HFF-Myc (cell line): ENCODE measurements at regions not wholly inside any gene's neighbourhood (a gene's known extent, or its start where the extent isn't known, plus 50 kb on each side); places are given as distances from the start of the nearest gene placed in this dataset.
"Not testable (repeated sequence)": the region's sequence is repeated elsewhere in the genome, so short reads cannot be mapped to it uniquely, and the experiment has no call there.

ENCODE experiments used
- DNase-seq: peaks from one replicate; pipeline ENCODE4 v3.0.0-alpha.2; 2011; ENCODE audit warnings: low read depth; ENCODE audit errors: extremely low read depth
- H3K4me3 ChIP-seq: replicated peaks from 2 replicates; pipeline ENCODE4 v1.5.1; 2011; ENCODE audit warnings: low read depth, mild to moderate bottlenecking, control low read depth, low read length
- TF ChIP-seq, protein P1 (sequence below): IDR thresholded peaks from 2 replicates; pipeline ENCODE4 v1.5.1; 2012; ENCODE audit warnings: mild to moderate bottlenecking, low read depth, low read length, control low read depth; ENCODE audit errors: missing control alignments

DNA sequence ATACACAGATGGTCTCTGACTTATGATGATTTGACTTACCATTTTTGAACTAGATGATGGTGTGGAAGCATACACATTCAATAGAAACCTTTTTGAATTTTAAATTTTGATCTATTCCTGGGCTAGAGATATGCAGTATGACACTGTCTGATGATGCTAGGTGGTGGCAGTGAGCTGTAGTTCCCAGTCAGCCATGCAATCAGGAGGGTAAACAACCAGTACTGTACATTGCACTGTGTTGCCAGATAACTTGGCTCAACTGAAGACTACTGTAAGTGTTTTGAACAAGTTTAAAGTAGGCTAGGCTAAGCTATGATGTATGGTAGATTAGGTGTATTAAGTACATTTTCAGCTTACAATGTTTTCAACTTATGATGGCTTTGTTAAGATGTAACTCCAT, 859.1 kb upstream of the ARRDC3 start:
- H3K4me3 ChIP-seq = no peak overlapping the region
- DNase-seq = no peak
- TF ChIP-seq, protein P1, sequence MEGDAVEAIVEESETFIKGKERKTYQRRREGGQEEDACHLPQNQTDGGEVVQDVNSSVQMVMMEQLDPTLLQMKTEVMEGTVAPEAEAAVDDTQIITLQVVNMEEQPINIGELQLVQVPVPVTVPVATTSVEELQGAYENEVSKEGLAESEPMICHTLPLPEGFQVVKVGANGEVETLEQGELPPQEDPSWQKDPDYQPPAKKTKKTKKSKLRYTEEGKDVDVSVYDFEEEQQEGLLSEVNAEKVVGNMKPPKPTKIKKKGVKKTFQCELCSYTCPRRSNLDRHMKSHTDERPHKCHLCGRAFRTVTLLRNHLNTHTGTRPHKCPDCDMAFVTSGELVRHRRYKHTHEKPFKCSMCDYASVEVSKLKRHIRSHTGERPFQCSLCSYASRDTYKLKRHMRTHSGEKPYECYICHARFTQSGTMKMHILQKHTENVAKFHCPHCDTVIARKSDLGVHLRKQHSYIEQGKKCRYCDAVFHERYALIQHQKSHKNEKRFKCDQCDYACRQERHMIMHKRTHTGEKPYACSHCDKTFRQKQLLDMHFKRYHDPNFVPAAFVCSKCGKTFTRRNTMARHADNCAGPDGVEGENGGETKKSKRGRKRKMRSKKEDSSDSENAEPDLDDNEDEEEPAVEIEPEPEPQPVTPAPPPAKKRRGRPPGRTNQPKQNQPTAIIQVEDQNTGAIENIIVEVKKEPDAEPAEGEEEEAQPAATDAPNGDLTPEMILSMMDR = no peak

DNA sequence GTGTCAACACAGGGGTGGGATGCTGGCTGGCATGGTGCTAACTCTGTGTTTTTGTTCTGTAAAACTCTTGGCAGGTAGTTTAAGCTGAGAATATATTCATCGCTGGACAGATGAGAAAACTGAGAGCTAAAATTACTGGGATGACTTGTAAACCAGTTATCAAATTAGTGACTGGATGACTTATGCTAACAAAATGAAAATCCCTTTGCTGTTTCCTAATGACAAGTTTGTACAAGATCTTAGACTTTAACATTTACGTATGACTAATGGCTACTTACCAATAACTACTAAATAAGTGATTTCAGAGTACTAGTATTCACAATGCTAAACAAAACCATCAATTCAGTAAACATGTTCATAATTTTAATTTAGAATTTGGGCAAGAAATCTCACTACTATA, 854.8 kb upstream of the ARRDC3 start:
- TF ChIP-seq, protein P1 = no peak

DNA sequence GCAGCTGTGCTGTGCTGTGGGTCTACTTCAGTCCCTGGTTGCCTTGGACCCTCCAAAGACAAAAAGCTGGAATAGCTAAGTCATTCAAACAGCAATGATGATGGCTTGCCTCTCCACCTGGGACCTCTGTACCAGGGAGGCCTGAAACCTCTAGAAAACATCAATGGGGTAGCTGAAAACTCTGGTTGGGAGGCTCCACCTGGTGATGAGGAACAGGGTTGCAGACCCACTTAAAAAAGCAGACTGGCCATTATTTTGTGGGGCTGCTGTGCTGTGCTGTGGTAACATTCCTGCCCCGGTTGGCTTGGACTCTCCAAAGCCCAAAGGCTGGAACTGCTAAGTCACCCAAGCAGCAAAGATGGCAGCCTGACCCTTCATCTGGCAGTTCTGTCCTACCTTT, 839.3 kb upstream of the ARRDC3 start:
- no peak for DNase-seq
- TF ChIP-seq, protein P1 = no peak
- H3K4me3 ChIP-seq = no peak overlapping the region

More for the DNA sequence above, 854.8 kb upstream of the ARRDC3 start:
- H3K4me3 ChIP-seq = no peak overlapping the region
- no peak for DNase-seq

DNA sequence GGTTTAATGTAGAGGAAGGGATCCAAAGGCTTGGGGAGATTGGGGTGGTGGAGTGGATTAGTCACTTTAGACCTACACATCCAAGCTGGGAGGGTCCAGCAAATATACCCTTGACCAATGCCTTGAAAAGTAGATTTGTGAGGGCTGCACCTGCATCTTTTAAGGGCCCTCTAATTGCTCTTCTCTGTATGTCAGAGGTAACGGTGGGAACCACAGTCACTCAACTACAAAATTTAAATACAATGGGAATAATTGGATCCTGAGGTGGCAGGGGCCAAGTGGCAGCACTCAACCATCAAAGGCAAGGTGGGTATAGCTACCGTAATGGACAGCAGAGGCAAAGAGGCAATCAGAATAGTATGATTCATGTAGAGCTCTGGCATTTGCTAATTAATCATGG, 833.7 kb upstream of the ARRDC3 start:
- H3K4me3 ChIP-seq, DNase-seq: not testable (repeated sequence)

DNA sequence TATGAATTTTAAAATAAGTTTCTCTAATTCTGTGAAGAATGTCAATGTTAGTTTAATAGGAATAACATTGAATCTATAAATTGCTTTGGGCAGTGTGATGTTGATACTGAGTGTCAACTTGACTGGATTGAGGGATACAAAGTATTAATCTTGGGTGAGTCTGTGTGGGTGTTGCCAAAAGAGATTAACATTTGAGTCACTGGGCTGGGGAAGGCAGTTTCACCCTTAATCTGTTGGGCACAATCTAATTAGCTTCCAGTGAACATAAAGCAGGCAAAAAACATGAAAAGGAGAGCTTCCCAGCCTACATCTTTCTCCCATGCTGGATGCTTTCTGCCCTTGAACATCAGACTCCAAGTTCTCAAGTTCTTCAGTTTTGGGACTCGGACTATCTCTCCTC, 832.0 kb upstream of the ARRDC3 start:
- H3K4me3 ChIP-seq = no peak overlapping the region
- TF ChIP-seq, protein P1 = no peak
- DNase-seq = no peak

DNA sequence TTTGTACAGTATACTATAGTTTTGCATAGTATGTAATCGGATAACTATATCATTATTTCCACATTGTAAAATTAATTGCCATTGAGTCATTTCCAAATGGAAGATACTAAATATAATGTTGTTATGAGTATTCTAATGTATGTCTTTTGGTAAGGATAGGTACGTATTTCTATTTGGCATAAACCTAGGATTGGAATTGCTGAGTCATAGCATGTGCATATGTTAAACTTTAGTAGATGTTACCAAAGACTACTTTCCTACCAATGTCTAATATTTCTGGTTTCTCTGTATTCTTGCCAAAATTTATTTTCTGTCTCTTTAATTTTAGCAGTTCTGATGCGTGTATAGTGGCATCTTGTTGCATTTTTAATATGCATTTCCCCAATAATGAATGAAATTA, 825.1 kb upstream of the ARRDC3 start:
- TF ChIP-seq, protein P1 = no peak
- H3K4me3 ChIP-seq = no peak overlapping the region
- no peak for DNase-seq

DNA sequence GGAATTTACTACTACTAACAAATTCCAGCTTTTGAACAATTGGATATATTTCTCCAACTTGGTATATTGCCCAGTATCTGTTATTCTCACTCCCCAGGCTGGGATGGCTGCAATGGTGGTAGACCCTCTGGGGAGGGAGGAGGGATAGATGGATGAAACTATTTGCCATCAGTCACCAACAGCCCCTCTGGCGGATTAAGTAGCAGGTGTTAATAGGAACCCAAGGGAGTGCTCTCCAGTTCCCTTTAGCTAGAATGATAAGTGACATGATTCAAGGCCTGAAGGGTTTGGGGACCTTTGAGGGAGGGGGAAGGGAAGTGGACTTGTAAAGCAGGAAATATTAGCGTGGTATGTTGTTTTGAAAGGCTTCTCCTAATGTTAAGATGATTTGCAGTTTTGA, 824.0 kb upstream of the ARRDC3 start:
- TF ChIP-seq, protein P1 = no peak
- no peak overlapping the region for H3K4me3 ChIP-seq
- DNase-seq = no peak

DNA sequence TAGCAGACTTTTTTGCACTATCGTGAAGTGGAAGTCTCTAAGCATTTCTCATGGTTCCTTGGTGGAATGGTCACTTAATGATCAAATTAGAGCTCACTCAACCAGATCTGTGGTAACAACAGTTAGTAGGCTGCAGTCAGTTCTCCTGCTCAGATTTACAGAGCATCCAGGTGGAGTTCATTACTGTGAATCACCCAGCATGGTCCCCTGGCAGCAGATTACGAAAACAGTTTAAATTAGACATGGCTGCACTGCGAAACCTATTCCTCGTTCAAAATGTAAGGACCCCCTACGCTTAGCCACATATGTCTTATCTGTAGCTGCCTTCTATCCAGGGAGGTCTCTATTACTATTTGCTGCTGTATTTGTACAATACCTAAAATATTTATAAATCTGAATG, 823.6 kb upstream of the ARRDC3 start:
- no peak for DNase-seq
- no peak overlapping the region for H3K4me3 ChIP-seq
- TF ChIP-seq, protein P1 = no peak

DNA sequence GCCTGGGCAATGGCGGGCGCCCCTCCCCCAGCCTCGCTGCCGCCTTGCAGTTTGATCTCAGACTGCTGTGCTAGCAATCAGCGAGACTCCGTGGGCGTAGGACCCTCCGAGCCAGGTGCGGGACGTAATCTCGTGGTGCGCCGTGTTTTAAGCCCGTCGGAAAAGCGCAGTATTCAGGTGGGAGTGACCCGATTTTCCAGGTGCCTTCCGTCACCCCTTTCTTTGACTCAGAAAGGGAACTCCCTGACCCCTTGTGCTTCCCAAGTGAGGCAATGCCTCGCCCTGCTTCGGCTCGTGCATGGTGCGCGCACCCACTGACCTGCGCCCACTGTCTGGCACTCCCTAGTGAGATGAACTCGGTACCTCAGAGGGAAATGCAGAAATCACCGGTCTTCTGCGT, 815.9 kb upstream of the ARRDC3 start:
- not testable (repeated sequence) for H3K4me3 ChIP-seq, DNase-seq
